ENCODE measurements at regions not wholly inside any gene's neighbourhood (a gene's known extent, or its start where the extent isn't known, plus 50 kb on each side); places are given as distances from the start of the nearest gene placed in this dataset.

GRCh38 chr10:36452851-36453250, 672.5 kb upstream of the ANKRD30A start:
- TF ChIP-seq, protein P1, sequence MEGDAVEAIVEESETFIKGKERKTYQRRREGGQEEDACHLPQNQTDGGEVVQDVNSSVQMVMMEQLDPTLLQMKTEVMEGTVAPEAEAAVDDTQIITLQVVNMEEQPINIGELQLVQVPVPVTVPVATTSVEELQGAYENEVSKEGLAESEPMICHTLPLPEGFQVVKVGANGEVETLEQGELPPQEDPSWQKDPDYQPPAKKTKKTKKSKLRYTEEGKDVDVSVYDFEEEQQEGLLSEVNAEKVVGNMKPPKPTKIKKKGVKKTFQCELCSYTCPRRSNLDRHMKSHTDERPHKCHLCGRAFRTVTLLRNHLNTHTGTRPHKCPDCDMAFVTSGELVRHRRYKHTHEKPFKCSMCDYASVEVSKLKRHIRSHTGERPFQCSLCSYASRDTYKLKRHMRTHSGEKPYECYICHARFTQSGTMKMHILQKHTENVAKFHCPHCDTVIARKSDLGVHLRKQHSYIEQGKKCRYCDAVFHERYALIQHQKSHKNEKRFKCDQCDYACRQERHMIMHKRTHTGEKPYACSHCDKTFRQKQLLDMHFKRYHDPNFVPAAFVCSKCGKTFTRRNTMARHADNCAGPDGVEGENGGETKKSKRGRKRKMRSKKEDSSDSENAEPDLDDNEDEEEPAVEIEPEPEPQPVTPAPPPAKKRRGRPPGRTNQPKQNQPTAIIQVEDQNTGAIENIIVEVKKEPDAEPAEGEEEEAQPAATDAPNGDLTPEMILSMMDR (conservative IDR thresholded peaks at IDR 0.05; ENCODE audit: low read depth, low read length): no peak
- TF ChIP-seq EZH2 (IDR thresholded peaks at IDR 0.05; ENCODE audit: borderline replicate concordance, low read depth, low read length, poor library complexity, severe bottlenecking): no peak

Measured in A673 (cell line).